Bronchial epithelial cell (primary cell): ENCODE measurements at regions not wholly inside any gene's neighbourhood (a gene's known extent, or its start where the extent isn't known, plus 50 kb on each side); places are given as distances from the start of the nearest gene placed in this dataset.

Experiments used
- DNase-seq: peaks from one replicate; pipeline ENCODE4 v3.0.0-alpha.2; 2010; ENCODE audit warnings: low read depth
- FAIRE-seq: peaks from 2 replicates; lab custom pipeline; 2011; peaks lifted over from hg19 to GRCh38; lab: Jason Lieb, UNC
- H3K27me3 ChIP-seq: 2 replicates; pipeline ENCODE4 v1.5.1; 2011; ENCODE audit warnings: low read length; ENCODE audit not compliant: control insufficient read depth, insufficient read depth
- H3K36me3 ChIP-seq: 2 replicates; pipeline ENCODE4 v1.5.1; 2011; ENCODE audit warnings: low read length; ENCODE audit not compliant: control insufficient read depth, insufficient read depth
- H3K4me3 ChIP-seq: 2 replicates; pipeline ENCODE4 v1.5.1; 2011; ENCODE audit warnings: mild to moderate bottlenecking, low read depth, low read length, control low read depth
- TF ChIP-seq, protein P1 (sequence below): IDR thresholded peaks from 2 replicates; pipeline ENCODE4 v1.5.1; 2011; ENCODE audit warnings: mild to moderate bottlenecking, moderate library complexity, low read length, control low read depth, inconsistent platforms; ENCODE audit not compliant: insufficient read depth, severe bottlenecking

GRCh38 chr5:1748271-1748670, 51.4 kb downstream of the MRPL36 start:
- TF ChIP-seq, protein P1, sequence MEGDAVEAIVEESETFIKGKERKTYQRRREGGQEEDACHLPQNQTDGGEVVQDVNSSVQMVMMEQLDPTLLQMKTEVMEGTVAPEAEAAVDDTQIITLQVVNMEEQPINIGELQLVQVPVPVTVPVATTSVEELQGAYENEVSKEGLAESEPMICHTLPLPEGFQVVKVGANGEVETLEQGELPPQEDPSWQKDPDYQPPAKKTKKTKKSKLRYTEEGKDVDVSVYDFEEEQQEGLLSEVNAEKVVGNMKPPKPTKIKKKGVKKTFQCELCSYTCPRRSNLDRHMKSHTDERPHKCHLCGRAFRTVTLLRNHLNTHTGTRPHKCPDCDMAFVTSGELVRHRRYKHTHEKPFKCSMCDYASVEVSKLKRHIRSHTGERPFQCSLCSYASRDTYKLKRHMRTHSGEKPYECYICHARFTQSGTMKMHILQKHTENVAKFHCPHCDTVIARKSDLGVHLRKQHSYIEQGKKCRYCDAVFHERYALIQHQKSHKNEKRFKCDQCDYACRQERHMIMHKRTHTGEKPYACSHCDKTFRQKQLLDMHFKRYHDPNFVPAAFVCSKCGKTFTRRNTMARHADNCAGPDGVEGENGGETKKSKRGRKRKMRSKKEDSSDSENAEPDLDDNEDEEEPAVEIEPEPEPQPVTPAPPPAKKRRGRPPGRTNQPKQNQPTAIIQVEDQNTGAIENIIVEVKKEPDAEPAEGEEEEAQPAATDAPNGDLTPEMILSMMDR: no peak
- H3K27me3 ChIP-seq: no peaks in the 10 kb centered on the region
- DNase-seq (no peak), FAIRE-seq (no peak)
- no peaks in the 10 kb centered on the region for H3K36me3 ChIP-seq
- H3K4me3 ChIP-seq: no peak overlapping the region

DNA sequence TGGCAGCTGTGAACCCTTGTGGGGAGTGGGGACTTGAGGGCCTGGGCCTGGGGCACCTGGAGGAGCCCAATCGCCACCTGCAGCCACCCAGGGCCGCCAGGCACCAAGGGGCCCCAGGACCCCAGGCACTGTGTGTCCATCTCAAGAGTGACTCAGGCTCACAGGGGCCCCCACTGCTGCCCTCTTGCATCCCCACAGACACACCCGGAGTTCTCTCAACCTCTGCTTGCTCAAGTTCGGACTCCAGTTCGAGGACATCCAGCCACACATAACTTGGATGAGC, 51.9 kb downstream of the MRPL36 start:
- no peak for FAIRE-seq
- Histone ChIP-seq H3K36me3 (no peaks in the 10 kb centered on the region), H3K27me3 (no peaks in the 10 kb centered on the region), H3K4me3 (no peak overlapping the region)
- no peak for DNase-seq
- TF ChIP-seq, protein P1: no peak

DNA sequence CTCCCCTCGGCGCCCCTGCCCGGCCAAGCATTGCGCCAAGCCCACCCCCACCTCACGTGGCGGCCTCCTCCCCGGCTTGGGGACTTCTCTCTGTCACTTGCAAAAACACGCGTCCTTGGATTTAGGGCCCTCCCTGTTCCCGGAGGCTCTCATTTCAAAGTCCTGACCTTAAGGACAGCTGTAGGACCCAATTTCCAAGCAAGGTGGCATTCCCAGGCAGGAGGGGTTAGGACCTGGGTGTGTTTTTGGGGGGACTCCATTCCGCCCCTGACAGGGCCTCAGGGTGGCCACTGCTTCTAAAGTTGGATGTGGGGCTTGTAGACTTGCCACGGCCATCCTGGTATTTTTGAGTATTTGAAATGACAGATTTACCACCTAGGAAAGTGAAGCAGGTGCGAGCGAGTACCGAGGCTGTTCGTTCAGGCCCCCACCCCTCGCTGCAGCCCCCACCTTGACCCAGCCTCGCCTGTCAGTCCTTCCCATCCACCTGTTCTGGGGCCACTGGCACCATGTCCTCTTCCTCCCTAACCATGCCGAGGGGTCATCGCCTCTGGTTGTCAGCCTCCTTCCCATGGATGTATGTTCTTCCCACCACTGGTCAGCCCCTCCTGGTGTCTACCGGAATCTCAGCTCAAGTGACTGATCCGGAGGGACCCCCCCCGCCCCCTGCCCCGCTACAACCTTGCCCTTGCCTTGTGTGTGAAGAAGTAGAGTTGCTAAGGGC, 52.4 kb downstream of the MRPL36 start:
- no peak overlapping the region for H3K4me3 ChIP-seq
- no peaks in the 10 kb centered on the region for H3K27me3 ChIP-seq
- no peak for DNase-seq
- TF ChIP-seq, protein P1: no peak
- no peak for FAIRE-seq
- H3K36me3 ChIP-seq: no peaks in the 10 kb centered on the region

DNA sequence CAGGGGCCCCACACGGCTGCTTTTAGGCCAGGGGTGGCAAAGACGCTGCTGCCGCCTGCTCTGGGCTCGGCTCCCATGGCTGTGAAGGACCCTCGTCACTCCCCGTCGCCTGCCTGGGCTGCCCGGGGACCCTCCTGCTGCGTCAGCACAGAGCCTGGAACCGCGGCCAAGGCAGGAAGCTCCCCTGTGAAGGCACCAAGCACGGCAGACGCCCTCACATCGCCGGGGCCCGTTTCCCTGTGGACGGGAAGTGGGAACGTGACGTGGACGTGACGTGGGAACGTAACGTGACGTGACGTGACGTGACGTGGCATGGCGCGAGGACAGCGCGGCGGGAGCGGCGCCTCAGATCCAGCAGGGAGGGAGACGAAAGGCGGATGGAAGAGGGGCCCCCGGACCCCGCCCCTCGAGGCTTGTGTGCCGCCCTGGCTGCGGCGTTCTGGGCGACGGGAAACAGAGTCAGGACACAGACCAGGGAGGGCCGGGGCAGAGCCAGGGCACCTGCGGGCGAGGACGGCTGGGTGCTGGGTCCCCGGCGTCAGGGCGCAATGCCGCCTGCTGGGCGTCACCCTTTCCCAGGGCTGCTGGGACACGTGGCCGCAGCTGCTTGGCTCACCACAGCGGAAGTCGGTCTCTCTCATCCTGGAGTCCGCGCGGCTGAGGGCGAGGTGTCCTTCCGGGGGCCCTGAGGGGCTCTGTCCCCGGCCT, 53.1 kb downstream of the MRPL36 start:
- TF ChIP-seq, protein P1: no peak
- H3K4me3 ChIP-seq: no peak overlapping the region
- DNase-seq: no peak
- no peak for FAIRE-seq
- H3K27me3 ChIP-seq: no peaks in the 10 kb centered on the region
- H3K36me3 ChIP-seq: no peaks in the 10 kb centered on the region

DNA sequence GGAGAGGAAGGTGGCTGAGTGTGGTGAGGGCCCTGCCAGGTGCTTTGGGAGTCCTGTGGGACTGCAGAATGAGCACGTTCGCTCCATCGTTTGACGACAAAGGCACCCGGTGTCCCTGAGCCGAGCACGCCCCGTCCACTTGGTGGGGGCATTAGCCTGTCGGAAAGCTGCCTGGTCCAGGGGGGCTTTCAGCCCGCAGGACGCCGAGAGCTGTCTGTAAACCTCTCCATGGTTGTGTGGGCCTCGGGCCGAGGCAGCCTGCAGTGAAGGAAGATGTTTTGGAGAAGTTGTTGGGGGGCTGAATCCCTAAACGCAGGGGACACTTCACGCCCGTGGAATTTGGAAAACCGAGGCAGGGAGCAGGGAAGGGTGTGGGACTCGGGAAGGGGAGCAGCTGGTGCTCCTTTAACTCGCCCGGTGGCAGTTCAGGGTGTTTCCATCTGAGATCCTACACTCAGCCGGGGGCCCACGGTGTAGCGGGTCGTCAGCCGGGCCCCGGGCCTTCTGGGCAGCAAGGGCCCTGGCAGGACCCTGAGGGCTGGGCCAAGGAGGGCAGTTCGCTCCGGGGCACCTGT, 53.8 kb downstream of the MRPL36 start:
- Histone ChIP-seq H3K4me3 (no peak overlapping the region), H3K27me3 (no peaks in the 10 kb centered on the region), H3K36me3 (no peaks in the 10 kb centered on the region)
- DNase-seq: no peak
- no peak for FAIRE-seq
- TF ChIP-seq, protein P1: no peak
